Umbilical cord (tissue), 1 donor: ENCODE measurements at regions not wholly inside any gene's neighbourhood (a gene's known extent, or its start where the extent isn't known, plus 50 kb on each side); places are given as distances from the start of the nearest gene placed in this dataset.
"Not testable (repeated sequence)": the region's sequence is repeated elsewhere in the genome, so short reads cannot be mapped to it uniquely, and the experiment has no call there.

Experiments
- DNase-seq: peaks from one replicate; pipeline ENCODE4 v3.0.0-alpha.2; 2015; ENCODE audit warnings: low spot score

- DNase-seq: not testable (repeated sequence)
Observed at GRCh38 chr10:64702086-64702485, 1180.9 kb downstream of the REEP3 start.

DNA sequence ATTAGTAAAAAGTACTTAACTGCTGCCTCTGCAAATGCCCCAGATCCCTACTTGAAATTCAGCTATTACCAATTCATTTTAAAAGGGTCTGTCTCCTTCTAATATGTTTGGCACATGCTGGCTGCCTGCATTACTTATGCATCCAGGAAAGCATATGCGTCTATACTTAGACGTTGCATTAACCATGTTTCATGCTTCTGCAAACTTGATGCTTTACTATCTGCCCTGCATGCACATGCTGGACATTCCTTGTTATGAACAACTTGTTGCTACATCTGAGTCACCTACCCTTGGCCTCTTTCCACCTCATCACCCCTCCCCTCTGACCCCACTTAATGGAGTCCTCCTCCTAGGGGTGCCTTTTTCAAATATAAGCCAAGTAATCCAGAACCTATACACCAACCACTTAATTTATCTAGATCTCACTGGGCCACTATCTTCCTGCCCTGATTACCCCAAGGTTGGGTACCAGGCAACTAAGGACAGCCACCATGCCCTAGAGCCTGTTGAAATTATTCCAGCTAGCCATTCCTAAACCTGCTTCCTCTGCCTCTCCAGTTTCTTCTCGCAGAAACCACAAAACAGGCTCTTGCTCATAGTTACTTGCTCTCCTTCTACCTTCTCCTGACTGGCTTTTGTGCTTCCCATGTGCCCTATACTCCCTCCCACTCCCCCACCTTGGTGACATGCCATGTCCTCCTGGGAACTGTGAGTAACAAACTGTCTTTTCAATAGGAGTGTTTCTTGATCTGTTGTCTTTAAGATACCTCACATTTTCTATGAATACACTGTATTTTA lies 1187.9 kb downstream of the REEP3 start:
- no peak for DNase-seq

DNA sequence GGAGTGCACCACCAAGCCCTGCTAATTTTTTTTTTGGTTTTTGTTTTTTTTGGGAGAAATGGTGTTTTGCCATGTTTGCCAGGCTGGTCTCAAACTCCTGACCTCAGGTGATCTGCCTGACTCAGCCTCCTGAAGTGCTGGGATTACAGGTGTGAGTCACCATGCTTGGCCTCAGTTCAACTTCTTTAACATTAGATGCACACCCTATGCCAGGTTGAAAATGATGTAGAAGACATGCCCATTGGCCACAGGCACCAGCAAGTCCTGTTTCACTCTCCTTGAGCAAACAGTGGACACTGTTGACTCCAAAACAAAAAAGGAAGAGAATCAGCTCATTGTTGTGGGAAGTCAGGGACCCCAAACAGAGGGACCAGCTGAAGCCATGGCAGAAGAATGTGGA lies 1205.3 kb downstream of the REEP3 start:
- no peak for DNase-seq

DNA sequence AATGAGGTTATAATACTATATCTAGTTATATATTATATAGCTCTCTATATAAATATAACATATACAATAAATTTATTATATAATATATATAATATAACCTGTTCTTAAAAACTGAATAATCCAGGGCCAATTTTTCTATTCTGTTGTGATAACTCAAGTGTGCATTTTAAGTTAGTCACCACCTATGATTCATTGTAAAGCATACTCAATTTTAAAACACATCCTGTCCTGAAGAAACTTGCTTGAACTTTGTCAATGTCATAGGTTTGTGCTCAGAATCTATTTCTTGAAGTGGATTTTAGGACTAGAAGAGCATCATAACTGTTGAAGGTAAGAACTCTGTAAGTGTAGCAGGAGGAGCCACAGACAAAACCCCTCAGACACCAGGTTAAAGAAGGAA lies 1209.8 kb downstream of the REEP3 start:
- no peak for DNase-seq

DNA sequence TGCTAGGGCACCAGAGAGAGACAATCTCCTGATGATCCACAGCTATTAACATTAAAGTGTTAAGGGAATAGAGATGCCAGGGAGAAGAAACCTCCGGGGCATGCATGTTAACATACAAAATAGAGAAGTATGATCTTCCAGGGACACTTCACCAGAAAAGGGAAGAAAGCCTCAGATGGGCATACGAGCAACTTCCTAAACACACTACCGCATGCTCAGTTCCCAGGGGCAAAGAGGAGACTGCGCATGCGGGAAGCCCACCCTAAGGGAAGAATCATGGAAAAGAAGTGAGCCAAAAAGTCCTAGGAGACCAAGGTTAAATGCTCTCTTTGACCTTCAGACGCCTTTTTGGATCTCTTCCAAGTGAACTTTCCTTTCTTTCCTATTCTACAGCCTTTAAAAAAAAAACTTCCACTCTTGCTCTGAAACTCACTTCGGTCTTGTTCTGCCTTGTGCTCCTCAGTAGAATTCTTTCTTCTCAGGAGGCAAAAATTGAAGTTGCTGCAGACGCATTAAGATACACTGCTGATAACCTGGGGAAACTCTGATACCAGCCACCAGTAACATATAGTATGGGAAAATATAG lies 1211.3 kb downstream of the REEP3 start:
- no peak for DNase-seq

DNA sequence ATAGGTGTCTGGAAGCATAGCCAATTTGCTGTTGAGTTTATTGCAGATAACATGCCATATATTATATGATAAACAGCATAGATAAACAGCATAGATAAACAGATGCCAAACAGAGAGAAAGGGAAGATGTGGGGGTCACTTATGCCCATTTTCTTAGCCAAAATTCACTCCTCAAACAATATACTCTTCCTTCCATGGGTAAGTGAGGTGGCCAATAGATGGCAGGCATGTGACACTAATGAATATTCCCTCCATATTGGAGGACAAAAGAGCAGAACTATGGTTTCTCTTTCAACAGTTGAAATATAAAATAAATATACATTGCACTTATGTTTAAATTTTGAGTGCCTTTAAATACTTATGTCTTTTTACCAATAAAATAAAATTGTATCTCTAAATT lies 1212.8 kb downstream of the REEP3 start:
- peak; percentile 28 for DNase-seq

GRCh38 chr10:64738462-64738861 lies 1217.3 kb downstream of the REEP3 start:
- DNase-seq: no peak

DNA sequence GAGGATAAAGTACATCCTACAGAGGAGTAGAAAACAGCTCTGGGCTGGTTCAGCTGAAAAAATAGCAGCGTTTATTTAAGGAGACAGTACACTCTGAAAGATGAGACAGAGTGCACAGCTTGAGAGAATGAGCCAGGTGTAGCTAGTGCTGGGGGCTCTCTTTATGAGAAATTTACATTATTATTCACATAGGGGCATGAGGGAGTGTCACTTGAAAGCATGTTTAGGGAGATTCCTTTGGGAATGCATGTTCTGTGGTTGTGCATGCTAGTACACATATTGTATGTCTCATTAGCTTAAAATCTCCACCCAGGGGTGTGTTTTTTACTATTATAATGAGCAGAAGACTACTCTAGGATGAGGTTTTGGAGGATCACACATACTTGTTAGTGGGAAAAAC lies 1224.4 kb downstream of the REEP3 start:
- no peak for DNase-seq

- no peak for DNase-seq
Observed at GRCh38 chr10:64750672-64751071, 1229.5 kb downstream of the REEP3 start.

DNA sequence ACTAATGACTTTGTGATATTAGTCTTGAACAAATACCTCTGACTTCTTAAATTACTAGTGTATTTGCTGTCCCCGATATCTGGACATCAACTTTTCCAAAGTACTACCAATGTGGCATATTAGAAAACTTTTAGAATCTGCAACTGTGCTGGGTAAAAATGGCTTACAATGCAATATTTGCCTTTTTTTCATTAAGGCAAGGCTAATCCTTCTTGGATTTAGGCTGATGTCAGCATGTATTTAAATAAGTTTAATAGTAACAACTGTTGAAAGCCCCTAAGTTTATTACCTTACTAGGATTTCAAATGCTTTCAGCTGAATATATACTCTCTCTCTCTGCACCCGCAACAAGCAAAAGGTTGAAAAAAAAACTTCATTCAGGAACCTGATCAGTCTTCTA lies 1232.3 kb downstream of the REEP3 start:
- no peak for DNase-seq

- no peak for DNase-seq
Observed at GRCh38 chr10:64760371-64760770, 1239.2 kb downstream of the REEP3 start.

DNA sequence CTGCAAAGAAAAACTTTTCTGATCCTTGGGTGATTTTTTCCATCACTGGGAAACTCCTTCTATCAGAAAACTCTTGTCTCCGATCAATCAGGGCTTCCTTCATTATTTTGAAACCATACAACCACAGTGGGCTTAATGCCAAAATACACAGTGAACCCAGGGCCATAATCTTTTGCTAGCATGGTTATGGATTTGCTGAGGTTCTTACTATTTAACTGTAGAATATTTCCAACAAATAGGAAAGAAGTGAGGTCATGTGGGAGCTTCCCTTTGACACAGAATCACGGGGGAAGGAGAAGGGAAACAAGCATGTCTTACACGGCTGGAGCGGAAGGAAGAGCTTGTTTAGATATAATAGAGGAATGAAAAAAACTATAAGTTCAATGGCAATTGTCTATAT lies 1241.7 kb downstream of the REEP3 start:
- DNase-seq: no peak

DNA sequence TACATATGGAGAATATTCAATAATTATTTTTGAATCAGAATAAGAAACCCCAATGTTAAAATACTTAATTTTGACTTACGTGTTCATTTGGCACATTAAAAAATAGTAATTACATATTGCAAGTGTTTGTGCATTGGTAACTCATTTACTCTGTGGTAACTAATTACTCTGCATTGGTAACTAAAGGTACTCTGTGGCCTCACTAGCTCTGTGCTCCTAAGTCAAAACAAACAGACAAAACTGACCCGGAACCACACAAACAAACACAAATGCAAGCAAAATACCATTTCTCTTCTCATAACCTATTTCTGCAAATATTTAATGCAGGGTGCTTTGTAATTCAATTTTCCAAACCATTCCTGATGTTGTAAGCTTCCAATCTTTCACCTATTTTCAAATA lies 1244.3 kb downstream of the REEP3 start:
- no peak for DNase-seq

GRCh38 chr10:64771253-64772050 lies 1250.3 kb downstream of the REEP3 start:
- no peak for DNase-seq

DNA sequence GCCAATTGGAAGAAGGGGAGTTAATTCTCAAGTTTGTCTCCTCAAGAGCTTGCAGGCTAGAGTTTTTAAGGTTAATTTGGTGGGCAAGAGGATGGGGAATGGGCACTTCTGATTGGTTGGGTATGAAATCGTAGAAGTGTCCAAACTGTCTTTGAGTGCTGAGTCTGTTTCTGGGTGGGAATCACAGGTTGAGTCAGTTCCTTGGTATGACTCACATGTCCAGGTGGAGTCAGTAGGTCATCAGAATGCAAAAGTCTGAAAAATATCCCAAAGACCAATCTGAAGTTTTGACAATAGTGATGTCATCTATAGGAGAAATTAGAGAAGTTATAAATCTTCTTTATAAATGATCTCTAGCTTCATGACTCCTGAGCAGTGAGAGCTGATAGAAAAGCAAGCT lies 1252.2 kb downstream of the REEP3 start:
- no peak for DNase-seq

DNA sequence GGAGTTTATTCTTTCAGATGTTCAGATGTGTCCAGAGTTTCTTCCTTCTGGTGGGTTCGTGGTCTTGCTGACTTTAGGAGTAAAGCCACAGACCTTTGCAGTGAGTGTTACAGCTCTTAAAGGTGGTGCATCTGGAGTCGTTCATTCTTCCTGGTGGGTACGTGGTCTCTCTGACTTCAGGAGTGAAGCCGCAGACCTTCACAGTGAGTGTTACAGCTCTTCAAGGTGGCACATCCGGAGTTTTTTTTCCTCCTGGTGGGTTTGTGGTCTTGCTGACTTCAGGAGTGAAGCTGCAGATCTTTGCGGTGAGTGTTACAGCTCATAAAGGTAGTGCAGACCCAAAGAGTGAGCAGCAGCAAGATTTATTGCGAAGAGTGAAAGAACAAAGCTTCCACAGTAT lies 1263.2 kb downstream of the REEP3 start:
- DNase-seq: not testable (repeated sequence)

- DNase-seq: no peak
Observed at GRCh38 chr10:64785816-64786215, 1264.6 kb downstream of the REEP3 start.

DNA sequence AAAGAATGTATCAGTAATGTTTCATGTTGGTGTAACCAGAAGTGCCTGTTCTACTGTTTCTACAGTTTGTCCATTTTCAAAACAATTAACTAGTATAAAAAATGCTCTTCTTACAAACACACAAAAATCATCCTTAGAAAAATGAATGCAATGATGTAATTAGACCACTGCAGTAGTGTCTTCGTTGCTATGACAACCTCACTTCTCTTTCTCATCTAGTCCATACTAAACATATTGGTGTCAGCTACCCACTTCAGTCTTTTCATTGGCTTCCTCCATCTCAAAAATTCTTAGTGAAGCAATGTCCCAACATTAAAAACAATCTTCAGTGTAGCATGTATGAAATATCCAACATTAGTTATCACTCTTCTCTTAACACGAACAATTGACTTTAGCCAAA lies 1265.8 kb downstream of the REEP3 start:
- DNase-seq: no peak

DNA sequence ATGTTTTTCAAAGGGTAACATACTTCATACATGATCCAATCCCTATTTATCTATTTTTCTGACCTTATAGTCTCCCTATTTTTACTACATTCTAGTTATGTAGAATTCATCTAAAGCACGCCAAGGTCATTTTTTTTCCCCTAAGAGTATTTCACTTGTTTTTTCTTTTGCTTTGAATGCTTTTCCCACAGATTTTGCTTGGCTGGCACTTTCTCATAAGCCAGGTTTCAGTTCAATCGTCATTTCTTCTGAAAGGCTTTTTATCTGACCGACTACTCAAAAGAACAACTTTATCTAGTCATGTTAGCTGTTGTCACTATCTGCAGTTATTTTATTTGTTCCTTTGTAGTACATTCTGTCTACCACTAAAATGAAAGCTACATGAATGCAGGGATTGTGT lies 1274.6 kb downstream of the REEP3 start:
- peak; percentile 36 for DNase-seq

- no peak for DNase-seq
Observed at GRCh38 chr10:64798297-64798696, 1277.1 kb downstream of the REEP3 start.

GRCh38 chr10:64808233-64808632 lies 1287.0 kb downstream of the REEP3 start:
- DNase-seq: not testable (repeated sequence)

GRCh38 chr10:64810046-64810445 lies 1288.8 kb downstream of the REEP3 start:
- not testable (repeated sequence) for DNase-seq

DNA sequence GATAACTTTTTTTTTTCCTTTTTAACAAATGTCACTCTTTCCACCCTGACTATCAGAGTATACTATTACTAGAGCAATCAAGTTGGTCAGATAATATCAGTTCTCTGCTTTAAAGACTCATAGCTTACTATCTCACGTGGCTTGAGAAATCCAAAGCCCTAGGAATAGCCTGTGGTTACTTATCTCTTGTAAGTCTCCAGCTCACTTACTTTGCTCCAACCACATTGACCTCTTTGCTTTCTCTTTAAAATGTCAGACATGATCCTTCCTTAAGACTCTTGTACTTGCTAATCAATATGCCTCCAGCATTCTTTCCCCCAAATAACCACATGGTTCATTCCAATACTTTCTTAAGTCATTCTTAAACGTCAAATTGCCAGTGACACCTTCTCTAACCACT lies 1292.2 kb downstream of the REEP3 start:
- no peak for DNase-seq
